IMR-90 (cell line): ENCODE measurements at regions not wholly inside any gene's neighbourhood (a gene's known extent, or its start where the extent isn't known, plus 50 kb on each side); places are given as distances from the start of the nearest gene placed in this dataset.

Source experiments
- ATAC-seq: fragments of 200-7000 bp; cut with Tn5 transposase; 2 replicates; pipeline ENCODE4 v1.9.1; 2020; ENCODE audit warnings: low read depth, mild to moderate bottlenecking, moderate library complexity
- BruUV-seq: library from RNA; stranded (reverse); fragments of 400-500 nt; replicated peaks from 2 replicates; lab custom pipeline; 2021; lab: Mats Ljungman, UMichigan
- CTCF ChIA-PET: fragments of 300-600 bp; formaldehyde crosslinking; extraction: SDS; loops from one replicate; lab custom pipeline; 2021; ENCODE audit warnings: antibody characterized with exemption; lab: Yijun Ruan, JAX
- POLR2A ChIA-PET: fragments of 300-600 bp; sonication (Branson Sonifier 250); formaldehyde crosslinking; loops from one replicate; lab custom pipeline; 2022; ENCODE audit warnings: antibody characterized with exemption; ENCODE audit not compliant: unreplicated experiment; lab: Charles Lee
- DNase-seq: peaks from one replicate; pipeline ENCODE4 v3.0.0; 2013
- H2AFZ ChIP-seq: replicated peaks from 2 replicates; pipeline ENCODE3; 2013; ENCODE audit warnings: low read length, mild to moderate bottlenecking; ENCODE audit not compliant: poor library complexity
- H2AK5ac ChIP-seq: 2 replicates; pipeline ENCODE4 v1.6.1; 2013; ENCODE audit warnings: low read depth, low read length, inconsistent platforms
- H2AK9ac ChIP-seq: replicated peaks from 2 replicates; pipeline ENCODE3; 2013; ENCODE audit warnings: mild to moderate bottlenecking, low read depth, low read length, moderate library complexity; ENCODE audit not compliant: poor library complexity
- H2BK120ac ChIP-seq: 2 replicates; pipeline ENCODE4 v1.6.1; 2013; ENCODE audit warnings: low read depth, low read length, inconsistent platforms
- H2BK15ac ChIP-seq: 3 replicates; pipeline ENCODE4 v1.6.1; 2013; ENCODE audit warnings: low read depth, low read length, inconsistent platforms
- H2BK20ac ChIP-seq: 2 replicates; pipeline ENCODE4 v1.6.1; 2013; ENCODE audit warnings: low read depth, mild to moderate bottlenecking, inconsistent platforms, low read length, moderate library complexity
- H2BK5ac ChIP-seq: 2 replicates; pipeline ENCODE4 v1.6.1; 2013; ENCODE audit warnings: mild to moderate bottlenecking, low read depth, low read length, inconsistent platforms; ENCODE audit not compliant: poor library complexity, severe bottlenecking
- H3K14ac ChIP-seq: replicated peaks from 2 replicates; pipeline ENCODE4 v1.6.1; 2013; ENCODE audit warnings: low read depth, low read length, inconsistent platforms
- H3K18ac ChIP-seq: 2 replicates; pipeline ENCODE4 v1.6.1; 2013; ENCODE audit warnings: low read depth, low read length, control low read depth
- H3K23ac ChIP-seq: 2 replicates; pipeline ENCODE4 v1.6.1; 2013; ENCODE audit warnings: low read depth, low read length, inconsistent platforms
- H3K27ac ChIP-seq: 2 replicates; pipeline ENCODE4 v1.5.1; 2013; ENCODE audit warnings: mild to moderate bottlenecking, control low read depth, low read length; ENCODE audit not compliant: insufficient read depth
- H3K27me3 ChIP-seq: 2 replicates; pipeline ENCODE4 v1.6.1; 2013; ENCODE audit warnings: low read length; ENCODE audit not compliant: control insufficient read depth, insufficient read depth
- H3K36me3 ChIP-seq: 2 replicates; pipeline ENCODE4 v1.6.1; 2013; ENCODE audit warnings: low read length, mixed read lengths; ENCODE audit not compliant: control insufficient read depth, insufficient read depth
- H3K4ac ChIP-seq: 2 replicates; pipeline ENCODE4 v1.6.1; 2013; ENCODE audit warnings: low read depth, low read length, inconsistent platforms
- H3K4me1 ChIP-seq: 2 replicates; pipeline ENCODE4 v1.6.1; 2013; ENCODE audit warnings: low read length, mixed read lengths; ENCODE audit not compliant: control insufficient read depth, insufficient read depth
- H3K4me2 ChIP-seq: 2 replicates; pipeline ENCODE4 v1.6.1; 2013; ENCODE audit warnings: low read depth, mild to moderate bottlenecking, control low read depth, low read length, moderate library complexity
- H3K4me3 ChIP-seq: 2 replicates; pipeline ENCODE4 v1.5.1; 2013; ENCODE audit warnings: low read depth, mild to moderate bottlenecking, control low read depth, low read length, moderate library complexity; ENCODE audit not compliant: insufficient read depth
- H3K56ac ChIP-seq: 2 replicates; pipeline ENCODE4 v1.6.1; 2013; ENCODE audit warnings: low read length, inconsistent platforms; ENCODE audit not compliant: insufficient read depth; ENCODE audit errors: extremely low read depth
- H3K79me1 ChIP-seq, 2 experiments: 2 replicates each; pipeline ENCODE4 v1.6.1; 2013; ENCODE audit warnings: low read length in 2 of 2, inconsistent platforms in 1 of 2, low read depth in 1 of 2
- H3K9ac ChIP-seq: 2 replicates; pipeline ENCODE4 v1.6.1; 2013; ENCODE audit warnings: low read depth, low read length, control low read depth
- H3K9me1 ChIP-seq: 2 replicates; pipeline ENCODE4 v1.6.1; 2013; ENCODE audit warnings: low read length, inconsistent platforms; ENCODE audit not compliant: insufficient read depth
- H3K9me3 ChIP-seq: 2 replicates; pipeline ENCODE4 v1.6.1; 2013; ENCODE audit warnings: low read length; ENCODE audit not compliant: control insufficient read depth, insufficient read depth
- H4K20me1 ChIP-seq: 2 replicates; pipeline ENCODE4 v1.6.1; 2013; ENCODE audit warnings: low read length, inconsistent platforms; ENCODE audit not compliant: insufficient read depth
- H4K5ac ChIP-seq: 2 replicates; pipeline ENCODE4 v1.6.1; 2013; ENCODE audit warnings: mild to moderate bottlenecking, low read depth, low read length, control low read depth
- H4K8ac ChIP-seq, 2 experiments: 2 replicates each; pipeline ENCODE4 v1.6.1; 2013; ENCODE audit warnings: low read depth in 2 of 2, low read length in 2 of 2, control low read depth in 1 of 2, inconsistent platforms in 1 of 2
- H4K91ac ChIP-seq: 2 replicates; pipeline ENCODE4 v1.6.1; 2013; ENCODE audit warnings: low read depth, low read length, inconsistent platforms; ENCODE audit not compliant: insufficient read depth
- RAD21 ChIP-seq: IDR thresholded peaks from 2 replicates; pipeline ENCODE4 v1.6.1; 2012; ENCODE audit warnings: low read length, improper control_type of control experiment
- RCOR1 ChIP-seq: IDR thresholded peaks from 2 replicates; pipeline ENCODE4 v1.6.1; 2012; ENCODE audit warnings: mild to moderate bottlenecking, low read length, improper control_type of control experiment; ENCODE audit not compliant: insufficient replicate concordance
- WGBS, 2 experiments: methylation state at CpG; one replicate each; pipeline versions ENCODE4 v1.1.5 to v1.1.7; 2013; ENCODE audit warnings: missing lambda C conversion rate in 2 of 2; ENCODE audit not compliant: insufficient read length in 1 of 2; ENCODE audit errors: extremely low coverage in 2 of 2; 5-methylcytosine and 5-hydroxymethylcytosine counted together
- dilution Hi-C: fragments of 300-500 bp; cut with HindIII; formaldehyde crosslinking; loops from one replicate; pipeline ENCODE4 v1.14.3; 2018; ENCODE audit warnings: low sequenced_read_pairs; ENCODE audit not compliant: unreplicated experiment
- in situ Hi-C: fragments of 300-500 bp; cut with MboI; formaldehyde crosslinking; loops from 3 replicates; pipeline ENCODE4 v1.14.3; 2019; ENCODE audit warnings: low sequenced_read_pairs, inconsistent platforms, mixed read lengths
- intact Hi-C: fragments of 100-400 bp; cut with micrococcal nuclease; formaldehyde crosslinking; loops from 2 replicates; pipeline ENCODE4 v1.10.0; 2022

DNA sequence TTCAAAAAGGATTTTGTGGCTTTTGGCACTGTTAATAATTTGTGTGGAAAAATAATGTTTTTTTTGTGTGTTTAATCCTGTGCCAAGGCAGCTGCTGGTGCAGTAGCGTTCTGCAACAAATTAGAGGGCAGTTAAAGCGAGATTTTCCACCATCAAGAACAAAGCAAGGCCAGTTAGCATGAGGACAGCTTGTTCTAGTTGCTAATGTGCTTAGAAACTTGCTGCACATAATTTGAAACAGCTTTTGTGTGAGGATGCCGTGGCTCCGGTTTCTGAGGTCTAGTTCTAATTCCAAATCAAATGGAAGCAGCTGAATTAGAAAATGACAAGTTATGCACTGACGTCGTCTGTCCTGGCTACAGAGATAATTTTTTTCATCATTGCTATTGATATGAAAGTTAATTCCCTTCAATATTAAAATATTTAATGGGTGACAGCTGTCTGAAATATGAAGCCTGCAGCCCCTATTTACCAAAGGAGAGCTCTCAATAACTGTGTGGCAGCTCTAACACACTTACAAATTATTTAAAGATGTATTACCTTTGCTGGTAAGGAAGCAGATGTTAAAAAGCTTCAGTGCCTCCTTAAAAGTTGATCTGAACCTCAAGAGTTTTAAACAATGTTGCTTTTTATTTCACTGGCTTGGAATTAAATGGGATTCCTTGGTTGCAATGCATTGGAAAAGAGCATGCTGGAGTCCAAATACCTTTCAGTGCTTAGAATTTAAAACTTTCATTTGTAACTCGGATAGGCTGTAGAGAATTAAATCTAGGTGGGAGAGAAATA is 128.6 kb downstream of the SPATA31D1 start:
- Histone ChIP-seq H4K20me1 (no peaks in the 10 kb centered on the region), H3K36me3 (no peaks in the 10 kb centered on the region), H2BK15ac (no peak overlapping the region), H3K4me3 (no peak overlapping the region), H4K91ac (no peak overlapping the region), H2BK120ac (no peak overlapping the region; the same call in 1 of the 2 replicates), H3K79me1 (no peaks in the 10 kb centered on the region), H2AFZ (peak overlapping the region; percentile 79), H3K56ac (no peak overlapping the region), H3K27ac (no peak overlapping the region), H3K18ac (no peak overlapping the region), H3K23ac (no peak overlapping the region; the same call in 1 of the 2 replicates), H3K4me1 (no peaks in the 10 kb centered on the region; the same call in 1 of the 2 replicates), H3K27me3 (no peaks in the 10 kb centered on the region), H3K9me3 (no peaks in the 10 kb centered on the region), H2BK5ac (no peak overlapping the region), H2BK20ac (peak overlapping the region; percentile 69; the same call in 1 of the 2 replicates), H2AK9ac (no peak overlapping the region), H3K9ac (no peak overlapping the region), H4K5ac (no peak overlapping the region), H3K9me1 (no peaks in the 10 kb centered on the region), H4K8ac (no peak overlapping the region), H3K4me2 (no peak overlapping the region), H2AK5ac (no peak overlapping the region), H3K4ac (peak overlapping the region; percentile 39; the same call in 1 of the 2 replicates), H3K14ac (0 out of 2 replicates have a peak overlapping the region, but pooled peaks have one; percentile 45)
- in situ Hi-C loops (no loop called here), intact Hi-C loops (no loop called here), dilution Hi-C loops (no loop called here)
- POLR2A ChIA-PET: no interaction called here
- BruUV-seq: no TSS peak
- no peak for DNase-seq
- no peak for ATAC-seq
- 40% methylated on average over 2 of the region's 7 CpGs; no CpG with 5 or more reads in 1 of the 2 experiments for WGBS, 2 experiments
- CTCF ChIA-PET: no interaction called here
- TF ChIP-seq RCOR1: no peak
- TF ChIP-seq RAD21: no peak
